Mucosa of rectum (tissue), 2 donors: ENCODE measurements at regions not wholly inside any gene's neighbourhood (a gene's known extent, or its start where the extent isn't known, plus 50 kb on each side); places are given as distances from the start of the nearest gene placed in this dataset.

Experiments
- H3K27ac ChIP-seq, 2 donors: one replicate each; pipeline ENCODE4 v1.7.0; 2013; ENCODE audit warnings: inconsistent platforms in 2 of 2, low read depth in 2 of 2, low read length in 2 of 2
- H3K27me3 ChIP-seq, 2 donors: one replicate each; pipeline ENCODE4 v1.7.0; 2013; ENCODE audit warnings: low read length in 2 of 2; ENCODE audit not compliant: control insufficient read depth in 2 of 2, insufficient read depth in 2 of 2
- H3K36me3 ChIP-seq, 2 donors: one replicate each; pipeline ENCODE4 v1.7.0; 2013; ENCODE audit warnings: low read length in 2 of 2; ENCODE audit not compliant: control insufficient read depth in 2 of 2, insufficient read depth in 2 of 2
- H3K4me1 ChIP-seq, 2 donors: one replicate each; pipeline ENCODE4 v1.7.0; 2013; ENCODE audit warnings: low read length in 2 of 2, mild to moderate bottlenecking in 1 of 2; ENCODE audit not compliant: control insufficient read depth in 2 of 2, insufficient read depth in 2 of 2
- H3K4me3 ChIP-seq, 2 donors: one replicate each; pipeline ENCODE4 v1.7.0; 2013; ENCODE audit warnings: low read length in 2 of 2
- H3K9ac ChIP-seq, 2 donors: one replicate each; pipeline ENCODE4 v1.7.0; 2013; ENCODE audit warnings: low read length in 2 of 2, low read depth in 1 of 2, mild to moderate bottlenecking in 1 of 2
- H3K9me3 ChIP-seq, 2 donors: one replicate each; pipeline ENCODE4 v1.7.0; 2013; ENCODE audit warnings: low read length in 2 of 2; ENCODE audit not compliant: control insufficient read depth in 2 of 2
- donor health status: healthy.
- donor health status: Normal muscosa, but diverticular disease.

DNA sequence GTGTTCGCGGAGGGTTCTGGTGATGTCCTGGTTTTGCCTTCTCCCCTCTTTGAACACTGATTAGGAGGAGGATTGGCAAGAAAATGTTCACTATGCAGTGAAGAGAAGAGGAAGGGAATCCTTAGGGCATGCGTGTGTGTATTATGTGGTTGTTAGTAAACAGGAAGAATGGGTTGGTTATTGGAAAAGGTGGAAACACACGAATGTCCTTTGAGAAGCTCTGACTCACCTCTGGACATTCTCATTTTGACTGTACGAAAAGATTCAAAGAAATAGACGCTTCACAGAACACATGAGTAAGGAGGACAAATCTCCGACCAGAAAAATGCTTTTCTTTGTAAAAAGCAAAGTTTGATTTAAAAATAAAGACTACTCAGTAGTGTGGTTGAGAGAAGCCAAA is 188.8 kb upstream of the PRICKLE2 start:
- Histone ChIP-seq H3K36me3 (no peaks in the 10 kb centered on the region), H3K27ac (no peak overlapping the region), H3K4me3 (no peak overlapping the region), H3K9me3 (no peaks in the 10 kb centered on the region), H3K9ac (no peak overlapping the region), H3K27me3 (no peaks in the 10 kb centered on the region), H3K4me1 (no peaks in the 10 kb centered on the region)

GRCh38 chr3:64411101-64411500 is 185.8 kb upstream of the PRICKLE2 start:
- Histone ChIP-seq H3K4me3 (no peak overlapping the region), H3K4me1 (no peaks in the 10 kb centered on the region), H3K9me3 (no peaks in the 10 kb centered on the region), H3K27ac (no peak overlapping the region), H3K27me3 (no peaks in the 10 kb centered on the region), H3K36me3 (no peaks in the 10 kb centered on the region), H3K9ac (no peak overlapping the region)

DNA sequence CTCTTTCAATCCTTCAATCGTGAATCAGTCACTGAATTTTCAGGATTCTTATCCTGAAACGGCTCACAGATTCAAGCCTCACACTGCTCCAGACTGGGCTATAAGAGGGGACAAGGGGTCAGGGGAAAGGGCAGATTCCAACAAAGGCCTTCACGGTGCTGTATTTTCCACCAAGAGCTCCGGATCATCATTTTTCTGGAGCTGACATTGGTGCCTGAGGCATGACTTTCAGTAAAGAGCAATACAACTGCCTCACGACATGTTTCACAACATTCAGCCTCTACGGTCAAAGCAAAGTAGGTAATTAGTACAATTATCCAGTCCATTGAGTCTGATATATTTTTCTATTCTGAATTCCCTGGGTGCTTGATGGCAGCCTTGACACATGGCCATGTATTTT is 185.0 kb upstream of the PRICKLE2 start:
- Histone ChIP-seq H3K27ac (no peak overlapping the region), H3K9me3 (no peaks in the 10 kb centered on the region), H3K4me1 (no peaks in the 10 kb centered on the region), H3K4me3 (no peak overlapping the region), H3K27me3 (no peaks in the 10 kb centered on the region), H3K9ac (no peak overlapping the region), H3K36me3 (no peaks in the 10 kb centered on the region)

GRCh38 chr3:64408770-64409169 is 183.5 kb upstream of the PRICKLE2 start:
- H3K9me3 ChIP-seq, result no peaks in the 10 kb centered on the region
- no peaks in the 10 kb centered on the region for H3K4me1 ChIP-seq
- no peak overlapping the region for H3K9ac ChIP-seq
- no peaks in the 10 kb centered on the region for H3K27me3 ChIP-seq
- H3K36me3 ChIP-seq, result no peaks in the 10 kb centered on the region
- H3K27ac ChIP-seq, result no peak overlapping the region
- no peak overlapping the region for H3K4me3 ChIP-seq

DNA sequence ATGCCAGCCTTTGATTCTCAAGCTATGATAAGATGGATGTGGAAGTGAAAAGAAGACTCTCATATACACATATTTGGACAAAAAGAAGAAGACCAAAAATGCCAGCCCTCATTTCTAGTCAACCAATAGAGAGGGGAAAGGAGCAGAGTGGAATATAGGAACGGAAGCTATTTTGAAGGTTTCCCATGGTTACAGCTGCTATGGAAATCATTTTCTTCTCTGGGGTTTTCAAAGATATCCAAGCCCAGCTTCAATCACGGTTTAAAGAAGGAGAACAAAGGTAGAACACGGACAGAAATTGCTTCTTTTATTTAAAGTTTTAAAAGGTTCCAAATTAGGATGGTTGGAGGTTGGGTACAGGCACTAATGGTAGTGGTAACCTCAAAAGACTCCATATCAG is 181.0 kb upstream of the PRICKLE2 start:
- H3K27ac ChIP-seq, result no peak overlapping the region
- no peak overlapping the region for H3K9ac ChIP-seq
- no peaks in the 10 kb centered on the region for H3K9me3 ChIP-seq
- no peaks in the 10 kb centered on the region for H3K27me3 ChIP-seq
- H3K4me3 ChIP-seq, result no peak overlapping the region
- no peaks in the 10 kb centered on the region for H3K4me1 ChIP-seq
- H3K36me3 ChIP-seq, result no peaks in the 10 kb centered on the region

DNA sequence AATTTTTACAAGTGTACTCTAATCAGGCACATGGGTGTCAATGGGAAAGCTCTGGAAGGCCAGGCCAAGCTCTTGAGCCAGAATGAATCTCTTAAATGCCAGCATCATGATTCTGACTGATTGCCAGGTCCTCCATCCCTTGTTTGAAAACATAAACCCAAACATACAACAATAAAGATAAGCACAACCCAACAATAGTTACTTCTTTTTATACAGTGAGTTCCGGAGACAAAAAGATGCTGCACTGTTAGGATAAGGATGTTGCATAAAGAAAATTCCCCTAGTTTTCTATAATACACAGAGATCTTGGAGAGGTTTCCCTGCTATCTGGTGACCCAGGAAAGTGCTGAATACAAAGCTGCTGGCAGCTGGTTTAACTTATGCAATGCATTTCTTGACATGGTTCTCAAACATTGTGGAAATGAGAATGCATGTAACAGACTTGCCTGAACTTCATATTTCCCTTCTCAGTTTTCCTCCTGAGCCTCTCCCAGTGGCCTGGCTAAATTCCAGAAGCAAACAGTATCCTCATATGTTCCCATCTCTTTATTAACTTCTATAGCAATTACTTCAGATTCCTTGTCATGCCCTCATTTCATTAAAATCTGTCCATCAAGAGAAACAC is 180.1 kb upstream of the PRICKLE2 start:
- Histone ChIP-seq H3K27me3 (no peaks in the 10 kb centered on the region), H3K9ac (no peak overlapping the region), H3K27ac (no peak overlapping the region), H3K4me3 (no peak overlapping the region), H3K9me3 (no peaks in the 10 kb centered on the region), H3K4me1 (no peaks in the 10 kb centered on the region), H3K36me3 (no peaks in the 10 kb centered on the region)

- H3K4me3 ChIP-seq, result no peak overlapping the region
- no peaks in the 10 kb centered on the region for H3K36me3 ChIP-seq
- H3K4me1 ChIP-seq, result no peaks in the 10 kb centered on the region
- no peak overlapping the region for H3K9ac ChIP-seq
- H3K27ac ChIP-seq, result no peak overlapping the region
- no peaks in the 10 kb centered on the region for H3K27me3 ChIP-seq
- no peaks in the 10 kb centered on the region for H3K9me3 ChIP-seq
Observed at GRCh38 chr3:64400706-64401105, 175.4 kb upstream of the PRICKLE2 start.

DNA sequence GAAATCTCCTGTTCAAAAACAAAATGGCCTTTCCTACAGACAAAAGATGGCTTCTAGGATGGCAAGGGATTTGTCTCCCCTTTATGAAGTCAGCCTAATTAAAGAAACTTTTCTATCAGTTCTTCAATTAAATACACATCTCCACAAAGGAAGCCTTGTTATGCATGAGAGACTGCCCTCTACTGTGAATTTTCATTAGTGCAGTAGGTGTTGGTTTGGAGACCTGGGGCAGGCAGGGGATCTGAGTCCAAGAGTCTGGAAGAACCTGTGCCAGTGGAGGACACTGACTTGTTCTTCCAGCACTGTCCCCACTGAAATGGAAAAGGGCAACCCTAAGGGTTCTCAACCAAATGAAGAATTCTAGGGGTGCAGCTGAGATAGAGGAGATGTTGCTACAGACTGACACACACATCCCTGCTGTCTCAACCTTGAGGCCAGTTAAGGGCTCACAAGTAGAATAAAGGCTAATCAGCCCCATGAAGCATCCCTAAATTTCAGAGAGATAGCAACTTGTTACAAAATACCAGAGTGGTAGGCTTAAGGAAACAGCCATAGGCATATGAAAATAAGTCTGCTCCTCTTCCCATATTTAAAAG is 174.0 kb upstream of the PRICKLE2 start:
- H3K9ac ChIP-seq, result no peak overlapping the region
- no peak overlapping the region for H3K27ac ChIP-seq
- H3K4me3 ChIP-seq, result no peak overlapping the region
- no peaks in the 10 kb centered on the region for H3K9me3 ChIP-seq
- no peaks in the 10 kb centered on the region for H3K27me3 ChIP-seq
- H3K36me3 ChIP-seq, result no peaks in the 10 kb centered on the region
- H3K4me1 ChIP-seq, result no peaks in the 10 kb centered on the region

DNA sequence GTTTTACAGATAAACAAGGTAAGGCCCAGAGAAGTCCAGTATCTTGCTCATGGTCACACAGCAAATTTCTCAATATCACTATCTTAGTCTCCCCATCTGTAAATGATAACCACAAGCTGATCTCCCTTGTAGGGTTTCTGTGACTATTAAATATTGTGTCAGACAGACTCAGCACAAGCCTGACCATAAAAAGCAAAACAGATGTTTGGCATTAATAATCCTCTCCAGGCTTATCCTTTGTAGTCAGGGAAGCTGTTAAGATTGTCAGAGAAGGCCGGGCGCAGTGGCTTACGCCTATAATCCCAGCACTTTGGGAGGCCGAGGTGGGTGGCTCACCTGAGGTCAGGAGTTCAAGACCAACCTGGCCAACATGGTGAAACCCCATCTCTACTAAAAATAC is 173.2 kb upstream of the PRICKLE2 start:
- H3K27me3 ChIP-seq, result no peaks in the 10 kb centered on the region
- no peaks in the 10 kb centered on the region for H3K4me1 ChIP-seq
- H3K9me3 ChIP-seq, result no peaks in the 10 kb centered on the region
- H3K36me3 ChIP-seq, result no peaks in the 10 kb centered on the region
- no peak overlapping the region for H3K27ac ChIP-seq
- H3K9ac ChIP-seq, result no peak overlapping the region
- H3K4me3 ChIP-seq, result no peak overlapping the region

- H3K9me3 ChIP-seq, result no peaks in the 10 kb centered on the region
- H3K4me3 ChIP-seq, result no peak overlapping the region
- no peaks in the 10 kb centered on the region for H3K36me3 ChIP-seq
- no peak overlapping the region for H3K9ac ChIP-seq
- no peaks in the 10 kb centered on the region for H3K4me1 ChIP-seq
- no peak overlapping the region for H3K27ac ChIP-seq
- no peaks in the 10 kb centered on the region for H3K27me3 ChIP-seq
Observed at GRCh38 chr3:64398006-64398405, 172.7 kb upstream of the PRICKLE2 start.
